Body of pancreas (tissue), 4 donors: ENCODE measurements at regions not wholly inside any gene's neighbourhood (a gene's known extent, or its start where the extent isn't known, plus 50 kb on each side); places are given as distances from the start of the nearest gene placed in this dataset.

Experiments used
- CTCF ChIP-seq, 7 experiments: fragments of 450-650 bp in 4 of 7; fragments of 200-600 bp in 3 of 7; sonication (generic) in 3 of 7; IDR thresholded peaks; one replicate each; pipeline ENCODE4 v1.5.1; 2016 to 2019; ENCODE audit warnings: antibody characterized with exemption in 7 of 7
- POLR2A ChIP-seq, 3 donors: fragments of 450-650 bp; IDR thresholded peaks; one replicate each; pipeline ENCODE4 v1.6.1; 2016; ENCODE audit warnings: antibody characterized with exemption in 3 of 3, mild to moderate bottlenecking in 2 of 3

GRCh38 chr22:22158965-22159364 is 85.6 kb upstream of the VPREB1 start:
- TF ChIP-seq POLR2A (IDR thresholded peaks at IDR 0.05) (no peak), CTCF (IDR thresholded peaks at IDR 0.05) (no peak)
